HG02870 (cell line): ENCODE measurements at regions not wholly inside any gene's neighbourhood (a gene's known extent, or its start where the extent isn't known, plus 50 kb on each side); places are given as distances from the start of the nearest gene placed in this dataset.

Source experiments
- ATAC-seq: cut with Tn5 transposase; IDR thresholded peaks from one replicate; pipeline ENCODE4 v1.9.1; 2021; ENCODE audit warnings: mild to moderate bottlenecking, moderate library complexity; ENCODE audit not compliant: unreplicated experiment

GRCh38 chr19:27901078-27901477 is 1311.9 kb downstream of the UQCRFS1 start:
- ATAC-seq = no peak

- ATAC-seq = no peak
Measured at GRCh38 chr19:27896091-27896490, 1316.9 kb downstream of the UQCRFS1 start.

- no peak for ATAC-seq
Measured at GRCh38 chr19:27894906-27895754, 1317.8 kb downstream of the UQCRFS1 start.

- no peak for ATAC-seq
Measured at GRCh38 chr19:27892500-27892899, 1320.5 kb downstream of the UQCRFS1 start.

- ATAC-seq = no peak
Measured at GRCh38 chr19:27891411-27891810, 1321.5 kb downstream of the UQCRFS1 start.

GRCh38 chr19:27890696-27891095 is 1322.3 kb downstream of the UQCRFS1 start:
- ATAC-seq = no peak

GRCh38 chr19:27890206-27890605 is 1322.7 kb downstream of the UQCRFS1 start:
- no peak for ATAC-seq

GRCh38 chr19:27889156-27889555 is 1323.8 kb downstream of the UQCRFS1 start:
- no peak for ATAC-seq

- no peak for ATAC-seq
Measured at GRCh38 chr19:27887946-27888345, 1325.0 kb downstream of the UQCRFS1 start.

GRCh38 chr19:27885359-27885758 is 1327.6 kb downstream of the UQCRFS1 start:
- no peak for ATAC-seq

- ATAC-seq = no peak
Measured at GRCh38 chr19:27884376-27884775, 1328.6 kb downstream of the UQCRFS1 start.

GRCh38 chr19:27881213-27881612 is 1331.7 kb downstream of the UQCRFS1 start:
- ATAC-seq = no peak

GRCh38 chr19:27876976-27877512 is 1335.9 kb downstream of the UQCRFS1 start:
- no peak for ATAC-seq

GRCh38 chr19:27876489-27876888 is 1336.5 kb downstream of the UQCRFS1 start:
- ATAC-seq = no peak

- no peak for ATAC-seq
Measured at GRCh38 chr19:27872370-27872769, 1340.6 kb downstream of the UQCRFS1 start.

GRCh38 chr19:27870293-27870692 is 1342.7 kb downstream of the UQCRFS1 start:
- no peak for ATAC-seq

GRCh38 chr19:27868007-27868406 is 1344.9 kb downstream of the UQCRFS1 start:
- no peak for ATAC-seq

- ATAC-seq = no peak
Measured at GRCh38 chr19:27865927-27866777, 1346.8 kb downstream of the UQCRFS1 start.

- no peak for ATAC-seq
Measured at GRCh38 chr19:27861411-27861975, 1351.5 kb downstream of the UQCRFS1 start.

- no peak for ATAC-seq
Measured at GRCh38 chr19:27860309-27860934, 1352.5 kb downstream of the UQCRFS1 start.

GRCh38 chr19:27859689-27860088 is 1353.3 kb downstream of the UQCRFS1 start:
- no peak for ATAC-seq
